Liver (tissue), 8 donors: ENCODE measurements at regions not wholly inside any gene's neighbourhood (a gene's known extent, or its start where the extent isn't known, plus 50 kb on each side); places are given as distances from the start of the nearest gene placed in this dataset.

Source experiments
- DNase-seq: peaks from one replicate; pipeline ENCODE4 v3.0.0-alpha.2; 2017; ENCODE audit warnings: low spot score
- H3K27ac ChIP-seq, 2 donors: one replicate each; pipeline ENCODE4 v1.7.0; 2013; ENCODE audit warnings: inconsistent platforms in 2 of 2, low read length in 2 of 2, control low read depth in 1 of 2, low read depth in 1 of 2, mild to moderate bottlenecking in 1 of 2
- H3K27me3 ChIP-seq, 4 donors: one replicate each; pipeline versions ENCODE4 v1.6.1 to v1.7.0; 2013; ENCODE audit warnings: low read length in 3 of 4, inconsistent platforms in 1 of 4, mild to moderate bottlenecking in 1 of 4, moderate library complexity in 1 of 4; ENCODE audit not compliant: control insufficient read depth in 4 of 4, insufficient read depth in 4 of 4
- H3K36me3 ChIP-seq, 4 donors: one replicate each; pipeline versions ENCODE4 v1.6.1 to v1.7.0; 2013; ENCODE audit warnings: low read length in 3 of 4, mild to moderate bottlenecking in 3 of 4, low read depth in 1 of 4, moderate library complexity in 1 of 4; ENCODE audit not compliant: control insufficient read depth in 4 of 4, insufficient read depth in 3 of 4
- H3K4me1 ChIP-seq, 4 donors: one replicate each; pipeline versions ENCODE4 v1.6.1 to v1.7.0; 2013; ENCODE audit warnings: low read length in 3 of 4, mild to moderate bottlenecking in 3 of 4, moderate library complexity in 1 of 4; ENCODE audit not compliant: control insufficient read depth in 4 of 4, insufficient read depth in 4 of 4
- H3K4me3 ChIP-seq, 3 donors: one replicate each; pipeline versions ENCODE4 v1.6.1 to v1.7.0; 2013; ENCODE audit warnings: low read length in 3 of 3, control low read depth in 1 of 3, low read depth in 1 of 3, mild to moderate bottlenecking in 1 of 3
- H3K9ac ChIP-seq, 2 donors: one replicate each; pipeline ENCODE4 v1.7.0; 2013; ENCODE audit warnings: low read length in 2 of 2, mild to moderate bottlenecking in 2 of 2, moderate library complexity in 2 of 2, control low read depth in 1 of 2, low read depth in 1 of 2
- H3K9me3 ChIP-seq, 4 donors: one replicate each; pipeline versions ENCODE4 v1.6.1 to v1.7.0; 2013; ENCODE audit warnings: low read length in 3 of 4; ENCODE audit not compliant: control insufficient read depth in 4 of 4
- EGR1 ChIP-seq, 2 donors: IDR thresholded peaks; 2 replicates each; pipeline ENCODE4 v1.6.1; 2016 to 2018; ENCODE audit warnings: antibody characterized with exemption in 2 of 2, low read depth in 2 of 2
- FOXA1 ChIP-seq: IDR thresholded peaks from 2 replicates; pipeline ENCODE4 v1.6.1; 2016; ENCODE audit warnings: antibody characterized with exemption
- FOXA2 ChIP-seq: IDR thresholded peaks from 2 replicates; pipeline ENCODE4 v1.6.1; 2016; ENCODE audit warnings: antibody characterized with exemption
- GABPA ChIP-seq, 2 donors: IDR thresholded peaks in 1 of 2; conservative IDR thresholded peaks in 1 of 2; 2 replicates each; pipeline ENCODE4 v1.6.1; 2016; ENCODE audit warnings: antibody characterized with exemption in 2 of 2, mild to moderate bottlenecking in 1 of 2, moderate library complexity in 1 of 2
- HNF4A ChIP-seq, 2 donors: conservative IDR thresholded peaks; 2 replicates each; pipeline ENCODE4 v1.6.1; 2016; ENCODE audit warnings: antibody characterized with exemption in 2 of 2, mild to moderate bottlenecking in 2 of 2
- HNF4G ChIP-seq: IDR thresholded peaks from 2 replicates; pipeline ENCODE4 v1.6.1; 2016; ENCODE audit warnings: antibody characterized with exemption
- NR2F2 ChIP-seq: IDR thresholded peaks from 2 replicates; pipeline ENCODE4 v1.6.1; 2016; ENCODE audit warnings: antibody characterized with exemption
- RAD21 ChIP-seq, 2 donors: IDR thresholded peaks; 2 replicates each; pipeline ENCODE4 v1.6.1; 2016; ENCODE audit warnings: antibody characterized with exemption in 2 of 2, mild to moderate bottlenecking in 2 of 2
- RXRA ChIP-seq, 2 donors: IDR thresholded peaks; 2 replicates each; pipeline ENCODE4 v1.6.1; 2017 to 2018; ENCODE audit warnings: antibody characterized with exemption in 2 of 2, mild to moderate bottlenecking in 1 of 2
- SP1 ChIP-seq: IDR thresholded peaks from 2 replicates; pipeline ENCODE4 v1.6.1; 2018; ENCODE audit warnings: antibody characterized with exemption, mild to moderate bottlenecking
- TAF1 ChIP-seq: conservative IDR thresholded peaks from 2 replicates; pipeline ENCODE4 v1.6.1; 2016; ENCODE audit warnings: antibody characterized with exemption, mild to moderate bottlenecking
- YY1 ChIP-seq: IDR thresholded peaks from 2 replicates; pipeline ENCODE4 v1.6.1; 2016; ENCODE audit warnings: antibody characterized with exemption, mild to moderate bottlenecking
- WGBS: extraction: QIAGEN DNeasy Blood & Tissue Kit; methylation state at CpG from one replicate; pipeline ENCODE4 v1.1.7; 2013; 5-methylcytosine and 5-hydroxymethylcytosine counted together
- TF ChIP-seq, protein P1 (sequence below): IDR thresholded peaks from 2 replicates; pipeline ENCODE4 v1.6.1; 2016; ENCODE audit warnings: antibody characterized with exemption, mild to moderate bottlenecking
- TF ChIP-seq, protein P2 (sequence below): IDR thresholded peaks from 2 replicates; pipeline ENCODE4 v1.6.1; 2016; ENCODE audit warnings: antibody characterized with exemption
- TF ChIP-seq, protein P3 (sequence below): IDR thresholded peaks from 2 replicates; pipeline ENCODE4 v1.6.1; 2016; ENCODE audit warnings: antibody characterized with exemption
- TF ChIP-seq, protein P4 (sequence below): IDR thresholded peaks from 2 replicates; pipeline ENCODE4 v1.6.1; 2016; ENCODE audit warnings: antibody characterized with exemption
- TF ChIP-seq, protein P5 (sequence below): fragments of 150-350 bp; IDR thresholded peaks from 2 replicates; pipeline ENCODE4 v1.5.1; 2017; ENCODE audit warnings: improper control_type of control experiment, low read depth, low read length; ENCODE audit not compliant: missing input control
- donor health status: healthy.
- donor health status: healthy.
- donor health status: healthy.
- donor health status: healthy.
- donor health status: healthy.

DNA sequence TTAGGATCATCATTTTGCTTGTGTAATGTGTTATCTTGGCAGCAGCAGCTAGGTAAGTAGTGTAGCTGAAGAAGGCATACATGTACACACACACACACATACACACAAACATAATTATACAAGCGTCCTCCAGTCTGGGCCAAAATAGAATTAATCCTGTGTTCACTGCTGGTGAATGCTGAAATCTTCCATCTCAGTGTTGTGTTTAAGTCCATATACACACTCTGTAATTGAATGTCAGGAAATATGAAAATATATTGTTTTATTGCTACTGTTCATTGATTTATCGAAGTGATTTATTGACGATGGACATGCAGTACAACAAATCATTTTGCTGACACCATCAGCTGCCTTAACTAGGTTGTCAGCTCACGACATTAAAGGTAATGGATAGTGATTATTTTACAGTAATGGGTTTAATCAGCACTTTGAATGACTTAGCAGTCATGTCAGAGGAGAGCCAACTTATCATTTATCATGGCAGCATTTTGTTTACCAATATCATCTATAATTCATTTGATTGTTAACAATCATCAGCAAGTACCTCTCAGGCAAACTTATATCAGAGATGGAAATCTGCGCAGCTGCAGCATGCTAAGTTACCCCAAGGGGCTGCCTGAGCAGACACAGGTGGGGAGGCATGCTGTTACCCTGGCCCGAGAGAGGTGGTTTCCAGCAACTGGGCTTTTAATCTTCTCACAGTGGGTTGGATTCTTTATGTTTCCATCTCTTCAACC, 83.7 kb upstream of the FSHR start:
- WGBS: 76% methylated on average over 6 of the region's 6 CpGs
- no peaks in the 10 kb centered on the region for H3K9me3 ChIP-seq
- no peak for DNase-seq
- no peaks in the 10 kb centered on the region for H3K36me3 ChIP-seq
- H3K27me3 ChIP-seq: peaks cover 0 to 2% (median 0%) of the 10 kb centered on the region in 4 donors
- no peak overlapping the region for H3K4me3 ChIP-seq
- TF ChIP-seq, protein P1, sequence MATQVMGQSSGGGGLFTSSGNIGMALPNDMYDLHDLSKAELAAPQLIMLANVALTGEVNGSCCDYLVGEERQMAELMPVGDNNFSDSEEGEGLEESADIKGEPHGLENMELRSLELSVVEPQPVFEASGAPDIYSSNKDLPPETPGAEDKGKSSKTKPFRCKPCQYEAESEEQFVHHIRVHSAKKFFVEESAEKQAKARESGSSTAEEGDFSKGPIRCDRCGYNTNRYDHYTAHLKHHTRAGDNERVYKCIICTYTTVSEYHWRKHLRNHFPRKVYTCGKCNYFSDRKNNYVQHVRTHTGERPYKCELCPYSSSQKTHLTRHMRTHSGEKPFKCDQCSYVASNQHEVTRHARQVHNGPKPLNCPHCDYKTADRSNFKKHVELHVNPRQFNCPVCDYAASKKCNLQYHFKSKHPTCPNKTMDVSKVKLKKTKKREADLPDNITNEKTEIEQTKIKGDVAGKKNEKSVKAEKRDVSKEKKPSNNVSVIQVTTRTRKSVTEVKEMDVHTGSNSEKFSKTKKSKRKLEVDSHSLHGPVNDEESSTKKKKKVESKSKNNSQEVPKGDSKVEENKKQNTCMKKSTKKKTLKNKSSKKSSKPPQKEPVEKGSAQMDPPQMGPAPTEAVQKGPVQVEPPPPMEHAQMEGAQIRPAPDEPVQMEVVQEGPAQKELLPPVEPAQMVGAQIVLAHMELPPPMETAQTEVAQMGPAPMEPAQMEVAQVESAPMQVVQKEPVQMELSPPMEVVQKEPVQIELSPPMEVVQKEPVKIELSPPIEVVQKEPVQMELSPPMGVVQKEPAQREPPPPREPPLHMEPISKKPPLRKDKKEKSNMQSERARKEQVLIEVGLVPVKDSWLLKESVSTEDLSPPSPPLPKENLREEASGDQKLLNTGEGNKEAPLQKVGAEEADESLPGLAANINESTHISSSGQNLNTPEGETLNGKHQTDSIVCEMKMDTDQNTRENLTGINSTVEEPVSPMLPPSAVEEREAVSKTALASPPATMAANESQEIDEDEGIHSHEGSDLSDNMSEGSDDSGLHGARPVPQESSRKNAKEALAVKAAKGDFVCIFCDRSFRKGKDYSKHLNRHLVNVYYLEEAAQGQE: no peak
- TF ChIP-seq FOXA2 (no peak), RAD21 (IDR thresholded peaks at IDR 0.05) (no peak), YY1 (no peak), EGR1 (IDR thresholded peaks at IDR 0.05; ENCODE audit: low read depth in 2 of 2) (no peak), RXRA (IDR thresholded peaks at IDR 0.05) (no peak), HNF4A (conservative IDR thresholded peaks at IDR 0.05) (no peak), FOXA1 (no peak), HNF4G (no peak), TAF1 (no peak)
- TF ChIP-seq, protein P2, sequence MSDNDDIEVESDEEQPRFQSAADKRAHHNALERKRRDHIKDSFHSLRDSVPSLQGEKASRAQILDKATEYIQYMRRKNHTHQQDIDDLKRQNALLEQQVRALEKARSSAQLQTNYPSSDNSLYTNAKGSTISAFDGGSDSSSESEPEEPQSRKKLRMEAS: no peak
- TF ChIP-seq, protein P3, sequence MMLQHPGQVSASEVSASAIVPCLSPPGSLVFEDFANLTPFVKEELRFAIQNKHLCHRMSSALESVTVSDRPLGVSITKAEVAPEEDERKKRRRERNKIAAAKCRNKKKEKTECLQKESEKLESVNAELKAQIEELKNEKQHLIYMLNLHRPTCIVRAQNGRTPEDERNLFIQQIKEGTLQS: no peak
- TF ChIP-seq, protein P4, sequence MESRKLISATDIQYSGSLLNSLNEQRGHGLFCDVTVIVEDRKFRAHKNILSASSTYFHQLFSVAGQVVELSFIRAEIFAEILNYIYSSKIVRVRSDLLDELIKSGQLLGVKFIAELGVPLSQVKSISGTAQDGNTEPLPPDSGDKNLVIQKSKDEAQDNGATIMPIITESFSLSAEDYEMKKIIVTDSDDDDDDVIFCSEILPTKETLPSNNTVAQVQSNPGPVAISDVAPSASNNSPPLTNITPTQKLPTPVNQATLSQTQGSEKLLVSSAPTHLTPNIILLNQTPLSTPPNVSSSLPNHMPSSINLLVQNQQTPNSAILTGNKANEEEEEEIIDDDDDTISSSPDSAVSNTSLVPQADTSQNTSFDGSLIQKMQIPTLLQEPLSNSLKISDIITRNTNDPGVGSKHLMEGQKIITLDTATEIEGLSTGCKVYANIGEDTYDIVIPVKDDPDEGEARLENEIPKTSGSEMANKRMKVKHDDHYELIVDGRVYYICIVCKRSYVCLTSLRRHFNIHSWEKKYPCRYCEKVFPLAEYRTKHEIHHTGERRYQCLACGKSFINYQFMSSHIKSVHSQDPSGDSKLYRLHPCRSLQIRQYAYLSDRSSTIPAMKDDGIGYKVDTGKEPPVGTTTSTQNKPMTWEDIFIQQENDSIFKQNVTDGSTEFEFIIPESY: no peak
- no peak overlapping the region for H3K9ac ChIP-seq
- H3K27ac ChIP-seq: no peak overlapping the region
- H3K4me1 ChIP-seq: no peaks in the 10 kb centered on the region

DNA sequence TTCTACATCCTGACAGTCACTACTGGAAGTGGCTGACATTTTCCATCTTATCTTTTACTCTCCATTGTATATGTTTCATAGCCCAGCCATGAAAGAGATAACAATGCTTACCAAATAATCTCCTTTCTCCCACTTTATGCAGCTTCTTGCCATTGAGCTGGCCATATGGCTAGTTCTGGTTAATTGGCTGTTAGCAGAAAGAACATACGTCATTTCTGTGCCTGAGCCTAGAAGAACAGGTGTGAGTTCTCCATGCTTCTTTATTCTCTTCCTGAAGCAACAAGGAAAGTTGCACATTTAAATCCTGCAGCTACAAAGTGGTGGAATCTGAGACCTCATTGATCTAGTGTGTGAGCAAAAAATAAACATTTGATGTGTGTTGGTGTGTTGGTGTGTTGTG, 82.0 kb upstream of the FSHR start:
- Histone ChIP-seq H3K9ac (no peak overlapping the region), H3K4me1 (no peaks in the 10 kb centered on the region), H3K27me3 (peaks cover 0 to 2% (median 0%) of the 10 kb centered on the region in 4 donors), H3K27ac (no peak overlapping the region), H3K4me3 (no peak overlapping the region), H3K36me3 (no peaks in the 10 kb centered on the region), H3K9me3 (no peaks in the 10 kb centered on the region)
- 69% methylated on average over 1 of the region's 1 CpG for WGBS
- no peak for DNase-seq
- TF ChIP-seq EGR1 (IDR thresholded peaks at IDR 0.05; ENCODE audit: low read depth in 2 of 2): no peak
- TF ChIP-seq, protein P2: no peak
- no peak for TF ChIP-seq TAF1
- no peak for TF ChIP-seq NR2F2
- TF ChIP-seq, protein P5, sequence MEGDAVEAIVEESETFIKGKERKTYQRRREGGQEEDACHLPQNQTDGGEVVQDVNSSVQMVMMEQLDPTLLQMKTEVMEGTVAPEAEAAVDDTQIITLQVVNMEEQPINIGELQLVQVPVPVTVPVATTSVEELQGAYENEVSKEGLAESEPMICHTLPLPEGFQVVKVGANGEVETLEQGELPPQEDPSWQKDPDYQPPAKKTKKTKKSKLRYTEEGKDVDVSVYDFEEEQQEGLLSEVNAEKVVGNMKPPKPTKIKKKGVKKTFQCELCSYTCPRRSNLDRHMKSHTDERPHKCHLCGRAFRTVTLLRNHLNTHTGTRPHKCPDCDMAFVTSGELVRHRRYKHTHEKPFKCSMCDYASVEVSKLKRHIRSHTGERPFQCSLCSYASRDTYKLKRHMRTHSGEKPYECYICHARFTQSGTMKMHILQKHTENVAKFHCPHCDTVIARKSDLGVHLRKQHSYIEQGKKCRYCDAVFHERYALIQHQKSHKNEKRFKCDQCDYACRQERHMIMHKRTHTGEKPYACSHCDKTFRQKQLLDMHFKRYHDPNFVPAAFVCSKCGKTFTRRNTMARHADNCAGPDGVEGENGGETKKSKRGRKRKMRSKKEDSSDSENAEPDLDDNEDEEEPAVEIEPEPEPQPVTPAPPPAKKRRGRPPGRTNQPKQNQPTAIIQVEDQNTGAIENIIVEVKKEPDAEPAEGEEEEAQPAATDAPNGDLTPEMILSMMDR: no peak
- TF ChIP-seq, protein P1: no peak
- TF ChIP-seq SP1: no peak
- TF ChIP-seq FOXA1: no peak
- no peak for TF ChIP-seq GABPA (IDR thresholded peaks at IDR 0.05 in 1 of 2, conservative IDR thresholded peaks at IDR 0.05 in 1 of 2)
- no peak for TF ChIP-seq HNF4A (conservative IDR thresholded peaks at IDR 0.05)
- TF ChIP-seq RAD21 (IDR thresholded peaks at IDR 0.05): no peak
- no peak for TF ChIP-seq HNF4G
- TF ChIP-seq RXRA (IDR thresholded peaks at IDR 0.05): no peak
